HG03108 (cell line): ENCODE measurements at regions not wholly inside any gene's neighbourhood (a gene's known extent, or its start where the extent isn't known, plus 50 kb on each side); places are given as distances from the start of the nearest gene placed in this dataset.

ENCODE experiments used
- ATAC-seq: cut with Tn5 transposase; IDR thresholded peaks from one replicate; pipeline ENCODE4 v1.9.1; 2021; ENCODE audit warnings: moderate library complexity; ENCODE audit not compliant: unreplicated experiment

GRCh38 chr17:413706-414380 is 61.2 kb upstream of the RPH3AL start:
- ATAC-seq: no peak

- no peak for ATAC-seq
Observed at GRCh38 chr17:413016-413350, 60.4 kb upstream of the RPH3AL start.

GRCh38 chr17:412211-413015 is 59.8 kb upstream of the RPH3AL start:
- no peak for ATAC-seq

- ATAC-seq: no peak
Observed at GRCh38 chr17:411421-412120, 59.0 kb upstream of the RPH3AL start.

GRCh38 chr17:410543-411401 is 58.2 kb upstream of the RPH3AL start:
- ATAC-seq: no peak

GRCh38 chr17:409848-410542 is 57.4 kb upstream of the RPH3AL start:
- ATAC-seq: peak; percentile 82

GRCh38 chr17:409308-409847 is 56.8 kb upstream of the RPH3AL start:
- no peak for ATAC-seq

GRCh38 chr17:404703-405102 is 52.1 kb upstream of the RPH3AL start:
- ATAC-seq: no peak
